Caki2 (cell line): ENCODE measurements at regions not wholly inside any gene's neighbourhood (a gene's known extent, or its start where the extent isn't known, plus 50 kb on each side); places are given as distances from the start of the nearest gene placed in this dataset.

Source experiments
- DNase-seq: peaks from one replicate; pipeline ENCODE4 v3.0.0-alpha.2; 2015; ENCODE audit warnings: low read depth
- in situ Hi-C: cut with HindIII; loops from 2 replicates; pipeline ENCODE4 v1.10.0; 2016; ENCODE audit warnings: low sequenced_read_pairs, low pct_unique_long_range_greater_than_20kb, mixed read lengths

- in situ Hi-C loops, result no loop called here
- DNase-seq, result no peak
Measured at GRCh38 chr2:145028101-145028920, 508.4 kb upstream of the ZEB2 start.

GRCh38 chr2:145026456-145027455 is 506.8 kb upstream of the ZEB2 start:
- DNase-seq, result no peak
- in situ Hi-C loops, result no loop called here

GRCh38 chr2:145025382-145025781 is 505.5 kb upstream of the ZEB2 start:
- in situ Hi-C loops, result no loop called here
- no peak for DNase-seq

- in situ Hi-C loops, result no loop called here
Measured at GRCh38 chr2:145023334-145023934, 503.5 kb upstream of the ZEB2 start.

GRCh38 chr2:145022666-145023333 is 502.9 kb upstream of the ZEB2 start:
- no peak for DNase-seq
- in situ Hi-C loops, result no loop called here

More at GRCh38 chr2:145023334-145023934, 503.5 kb upstream of the ZEB2 start:
- DNase-seq, result no peak

- in situ Hi-C loops, result no loop called here
- DNase-seq, result no peak
Measured at GRCh38 chr2:145021962-145022665, 502.2 kb upstream of the ZEB2 start.

GRCh38 chr2:145020694-145021093 is 500.8 kb upstream of the ZEB2 start:
- DNase-seq, result no peak

GRCh38 chr2:145020139-145020538 is 500.2 kb upstream of the ZEB2 start:
- no peak for DNase-seq
- in situ Hi-C loops, result no loop called here

More at GRCh38 chr2:145020694-145021093, 500.8 kb upstream of the ZEB2 start:
- in situ Hi-C loops, result no loop called here

GRCh38 chr2:145018502-145018901 is 498.6 kb upstream of the ZEB2 start:
- no peak for DNase-seq
- in situ Hi-C loops, result no loop called here

GRCh38 chr2:145017149-145017548 is 497.2 kb upstream of the ZEB2 start:
- in situ Hi-C loops, result no loop called here
- DNase-seq, result no peak

- in situ Hi-C loops, result no loop called here
- no peak for DNase-seq
Measured at GRCh38 chr2:145016711-145017110, 496.8 kb upstream of the ZEB2 start.

GRCh38 chr2:145015561-145015960 is 495.6 kb upstream of the ZEB2 start:
- no peak for DNase-seq
- in situ Hi-C loops, result no loop called here

- in situ Hi-C loops, result no loop called here
- DNase-seq, result no peak
Measured at GRCh38 chr2:145012806-145013205, 492.9 kb upstream of the ZEB2 start.

- in situ Hi-C loops, result no loop called here
- peak; percentile 66 for DNase-seq
Measured at GRCh38 chr2:145012214-145012670, 492.3 kb upstream of the ZEB2 start.

GRCh38 chr2:145010635-145011034 is 490.7 kb upstream of the ZEB2 start:
- in situ Hi-C loops, result no loop called here
- DNase-seq, result no peak

- in situ Hi-C loops, result no loop called here
- no peak for DNase-seq
Measured at GRCh38 chr2:145007960-145008263, 488.0 kb upstream of the ZEB2 start.

- DNase-seq, result peak; percentile 80
- in situ Hi-C loops, result no loop called here
Measured at GRCh38 chr2:145007093-145007959, 487.4 kb upstream of the ZEB2 start.
